Caco-2 (cell line): ENCODE measurements at regions not wholly inside any gene's neighbourhood (a gene's known extent, or its start where the extent isn't known, plus 50 kb on each side); places are given as distances from the start of the nearest gene placed in this dataset.

Experiments used
- BruUV-seq: library from RNA; stranded (reverse); fragments of 400-500 nt; replicated peaks from 2 replicates; lab custom pipeline; 2021; lab: Mats Ljungman, UMichigan
- CTCF ChIA-PET: fragments of 300-600 bp; sonication (Branson Sonifier 250); formaldehyde crosslinking; loops from one replicate; lab custom pipeline; 2022; ENCODE audit warnings: antibody characterized with exemption; lab: Charles Lee
- POLR2A ChIA-PET: fragments of 300-600 bp; sonication (Branson Sonifier 250); formaldehyde crosslinking; loops from one replicate; lab custom pipeline; 2022; ENCODE audit warnings: antibody characterized with exemption; lab: Charles Lee
- DNase-seq, 2 experiments: peaks; one replicate each; pipeline versions ENCODE4 v3.0.0 to v3.0.0-alpha.2; 2020 to 2022
- H3K27me3 ChIP-seq: replicated peaks from 2 replicates; pipeline ENCODE4 v1.6.0; 2011; ENCODE audit warnings: low read length; ENCODE audit not compliant: control insufficient read depth, insufficient read depth
- H3K36me3 ChIP-seq: 2 replicates; pipeline ENCODE4 v1.5.1; 2011; ENCODE audit warnings: low read length; ENCODE audit not compliant: control insufficient read depth, insufficient read depth
- H3K4me1 ChIP-seq: fragments of 250-450 bp; sonication (Bioruptor Pico); 2 replicates; pipeline ENCODE4 v1.5.1; 2020; ENCODE audit warnings: mild to moderate bottlenecking
- H3K4me3 ChIP-seq: 2 replicates; pipeline ENCODE4 v1.5.1; 2011; ENCODE audit warnings: low read depth, mild to moderate bottlenecking, control low read depth, low read length
- H3K9me3 ChIP-seq: fragments of 250-450 bp; sonication (Bioruptor Pico); 2 replicates; pipeline ENCODE4 v1.5.1; 2020; ENCODE audit warnings: mild to moderate bottlenecking, moderate library complexity
- H3K27ac Mint-ChIP-seq: one replicate; pipeline ENCODE4 v1.8.0; 2022; ENCODE audit warnings: mixed read lengths; ENCODE audit not compliant: unreplicated experiment
- H3K27me3 Mint-ChIP-seq: one replicate; pipeline ENCODE4 v1.8.0; 2022; ENCODE audit warnings: mixed read lengths; ENCODE audit not compliant: insufficient read depth, unreplicated experiment
- H3K36me3 Mint-ChIP-seq: one replicate; pipeline ENCODE4 v1.8.0; 2022; ENCODE audit warnings: mild to moderate bottlenecking, mixed read lengths; ENCODE audit not compliant: insufficient read depth, unreplicated experiment
- H3K4me1 Mint-ChIP-seq: one replicate; pipeline ENCODE4 v1.8.0; 2022; ENCODE audit warnings: low read depth, mixed read lengths; ENCODE audit not compliant: unreplicated experiment
- H3K4me3 Mint-ChIP-seq: one replicate; pipeline ENCODE4 v1.8.0; 2022; ENCODE audit warnings: mild to moderate bottlenecking, moderate library complexity, mixed read lengths; ENCODE audit not compliant: unreplicated experiment
- H3K9me3 Mint-ChIP-seq: one replicate; pipeline ENCODE4 v1.8.0; 2022; ENCODE audit warnings: mixed read lengths; ENCODE audit not compliant: unreplicated experiment
- CTCF ChIP-seq, 2 experiments: fragments of 200-600 bp in 1 of 2; IDR thresholded peaks; 1 replicate in 1 of 2; 2 replicates in 1 of 2; pipeline versions ENCODE4 v1.5.1 to v1.8.0; 2011 to 2022; ENCODE audit warnings: antibody characterized with exemption in 1 of 2, control low read depth in 1 of 2, inconsistent platforms in 1 of 2, low read depth in 1 of 2, low read length in 1 of 2, mild to moderate bottlenecking in 1 of 2, moderate library complexity in 1 of 2; ENCODE audit not compliant: insufficient read depth in 1 of 2, severe bottlenecking in 1 of 2, unreplicated experiment in 1 of 2
- intact Hi-C: fragments of 100-400 bp; cut with micrococcal nuclease; formaldehyde crosslinking; loops from one replicate; pipeline ENCODE4 v1.10.0; 2022; ENCODE audit not compliant: unreplicated experiment

GRCh38 chr6:45803071-45803470 lies 212.6 kb downstream of the CLIC5 start:
- ChIA-PET CTCF (no interaction called here), POLR2A (no interaction called here)
- intact Hi-C loops: no loop called here
- H3K4me3 Mint-ChIP-seq: no peak overlapping the region
- no peak for TF ChIP-seq CTCF (IDR thresholded peaks at IDR 0.05; ENCODE audit: insufficient read depth in 1 of 2, low read depth in 1 of 2, low read length in 1 of 2, severe bottlenecking in 1 of 2, unreplicated experiment in 1 of 2)
- no peak overlapping the region for H3K27ac Mint-ChIP-seq
- Histone ChIP-seq H3K4me1 (no peaks in the 10 kb centered on the region), H3K36me3 (no peaks in the 10 kb centered on the region), H3K4me3 (no peak overlapping the region), H3K9me3 (no peaks in the 10 kb centered on the region), H3K27me3 (no peaks in the 10 kb centered on the region)
- no peaks in the 10 kb centered on the region for H3K9me3 Mint-ChIP-seq
- BruUV-seq: no TSS peak
- no peak for DNase-seq
- H3K27me3 Mint-ChIP-seq: no peaks in the 10 kb centered on the region
- no peaks in the 10 kb centered on the region for H3K4me1 Mint-ChIP-seq
- H3K36me3 Mint-ChIP-seq: no peaks in the 10 kb centered on the region

GRCh38 chr6:45801471-45802289 lies 214.0 kb downstream of the CLIC5 start:
- intact Hi-C loops: no loop called here
- Histone ChIP-seq H3K27me3 (no peaks in the 10 kb centered on the region), H3K4me1 (no peaks in the 10 kb centered on the region), H3K9me3 (no peaks in the 10 kb centered on the region), H3K4me3 (no peak overlapping the region), H3K36me3 (no peaks in the 10 kb centered on the region)
- Mint-ChIP-seq H3K9me3 (no peaks in the 10 kb centered on the region), H3K4me3 (no peak overlapping the region), H3K36me3 (no peaks in the 10 kb centered on the region), H3K27ac (no peak overlapping the region), H3K27me3 (no peaks in the 10 kb centered on the region), H3K4me1 (no peaks in the 10 kb centered on the region)
- no TSS peak for BruUV-seq
- no peak for DNase-seq
- TF ChIP-seq CTCF (IDR thresholded peaks at IDR 0.05; ENCODE audit: insufficient read depth in 1 of 2, low read depth in 1 of 2, low read length in 1 of 2, severe bottlenecking in 1 of 2, unreplicated experiment in 1 of 2): no peak
- ChIA-PET CTCF (no interaction called here), POLR2A (no interaction called here)

- H3K4me3 Mint-ChIP-seq: no peak overlapping the region
- H3K4me1 Mint-ChIP-seq: no peaks in the 10 kb centered on the region
- ChIA-PET CTCF (no interaction called here), POLR2A (no interaction called here)
- DNase-seq: no peak
- no peaks in the 10 kb centered on the region for H3K36me3 ChIP-seq
- no peaks in the 10 kb centered on the region for H3K27me3 ChIP-seq
- no peaks in the 10 kb centered on the region for H3K4me1 ChIP-seq
- TF ChIP-seq CTCF (IDR thresholded peaks at IDR 0.05; ENCODE audit: insufficient read depth in 1 of 2, low read depth in 1 of 2, low read length in 1 of 2, severe bottlenecking in 1 of 2, unreplicated experiment in 1 of 2): no peak
- H3K4me3 ChIP-seq: no peak overlapping the region
- no peaks in the 10 kb centered on the region for H3K9me3 Mint-ChIP-seq
- BruUV-seq: no TSS peak
- intact Hi-C loops: no loop called here
- H3K27me3 Mint-ChIP-seq: no peaks in the 10 kb centered on the region
- H3K27ac Mint-ChIP-seq: no peak overlapping the region
- no peaks in the 10 kb centered on the region for H3K9me3 ChIP-seq
- no peaks in the 10 kb centered on the region for H3K36me3 Mint-ChIP-seq
These were observed 214.7 kb downstream of the CLIC5 start for GRCh38 chr6:45800911-45801310.
